ENCODE measurements at regions not wholly inside any gene's neighbourhood (a gene's known extent, or its start where the extent isn't known, plus 50 kb on each side); places are given as distances from the start of the nearest gene placed in this dataset.

- H3K36me3 ChIP-seq (ENCODE audit: control insufficient read depth, insufficient read depth, low read length): no peaks in the 10 kb centered on the region
- H3K4me3 ChIP-seq (ENCODE audit: low read depth, low read length): no peak overlapping the region
- no peaks in the 10 kb centered on the region for H3K27me3 ChIP-seq (ENCODE audit: control insufficient read depth, insufficient read depth, low read length)
- DNase-seq (ENCODE audit: low read depth): no peak
- TF ChIP-seq, protein P1, sequence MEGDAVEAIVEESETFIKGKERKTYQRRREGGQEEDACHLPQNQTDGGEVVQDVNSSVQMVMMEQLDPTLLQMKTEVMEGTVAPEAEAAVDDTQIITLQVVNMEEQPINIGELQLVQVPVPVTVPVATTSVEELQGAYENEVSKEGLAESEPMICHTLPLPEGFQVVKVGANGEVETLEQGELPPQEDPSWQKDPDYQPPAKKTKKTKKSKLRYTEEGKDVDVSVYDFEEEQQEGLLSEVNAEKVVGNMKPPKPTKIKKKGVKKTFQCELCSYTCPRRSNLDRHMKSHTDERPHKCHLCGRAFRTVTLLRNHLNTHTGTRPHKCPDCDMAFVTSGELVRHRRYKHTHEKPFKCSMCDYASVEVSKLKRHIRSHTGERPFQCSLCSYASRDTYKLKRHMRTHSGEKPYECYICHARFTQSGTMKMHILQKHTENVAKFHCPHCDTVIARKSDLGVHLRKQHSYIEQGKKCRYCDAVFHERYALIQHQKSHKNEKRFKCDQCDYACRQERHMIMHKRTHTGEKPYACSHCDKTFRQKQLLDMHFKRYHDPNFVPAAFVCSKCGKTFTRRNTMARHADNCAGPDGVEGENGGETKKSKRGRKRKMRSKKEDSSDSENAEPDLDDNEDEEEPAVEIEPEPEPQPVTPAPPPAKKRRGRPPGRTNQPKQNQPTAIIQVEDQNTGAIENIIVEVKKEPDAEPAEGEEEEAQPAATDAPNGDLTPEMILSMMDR (IDR thresholded peaks at IDR 0.05; ENCODE audit: insufficient read depth, low read length, poor library complexity, severe bottlenecking): no peak
Measured at GRCh38 chr14:26330982-26331381, 266.9 kb downstream of the NOVA1 start.

DNA sequence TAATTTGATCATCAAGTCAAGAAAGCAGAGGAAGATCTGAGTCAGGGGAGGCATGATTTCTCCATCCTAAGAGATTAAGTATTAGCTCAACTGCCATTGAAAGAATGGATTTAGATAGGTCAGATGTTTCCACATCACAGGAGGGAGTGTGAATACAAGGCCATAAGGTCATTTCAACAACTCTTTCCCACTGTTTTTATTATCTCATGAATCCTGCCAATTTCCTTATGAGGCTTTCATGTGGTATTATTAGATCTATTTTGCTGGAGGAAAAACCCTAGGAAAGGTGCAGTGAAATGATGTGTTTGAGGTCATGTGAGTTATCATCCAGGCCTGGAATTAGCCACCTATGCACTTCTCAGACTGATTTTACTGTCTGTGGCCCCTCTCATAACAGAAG lies 269.0 kb downstream of the NOVA1 start:
- H3K36me3 ChIP-seq (ENCODE audit: control insufficient read depth, insufficient read depth, low read length): no peaks in the 10 kb centered on the region
- no peaks in the 10 kb centered on the region for H3K27me3 ChIP-seq (ENCODE audit: control insufficient read depth, insufficient read depth, low read length)
- H3K4me3 ChIP-seq (ENCODE audit: low read depth, low read length): no peak overlapping the region
- DNase-seq (ENCODE audit: low read depth): no peak
- TF ChIP-seq, protein P1 (IDR thresholded peaks at IDR 0.05; ENCODE audit: insufficient read depth, low read length, poor library complexity, severe bottlenecking): no peak

DNA sequence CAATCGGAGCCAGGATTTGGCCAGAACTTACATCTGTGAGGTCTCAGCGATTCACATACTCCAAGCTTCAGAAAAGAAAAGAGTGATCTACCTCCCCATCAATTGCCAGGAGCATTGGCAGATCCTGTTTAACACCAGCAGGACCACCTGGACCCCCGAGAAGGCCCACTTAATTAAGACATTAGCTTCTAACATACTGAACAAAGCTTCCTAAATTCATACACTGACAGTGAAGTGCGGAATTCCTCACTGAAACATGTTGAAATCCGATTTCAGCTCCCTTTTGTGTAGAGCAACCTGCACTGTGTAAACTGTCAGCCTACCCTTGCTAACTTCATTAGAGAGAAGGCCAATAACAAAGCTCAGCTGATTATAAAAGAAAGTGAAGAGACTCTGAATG lies 274.0 kb downstream of the NOVA1 start:
- Histone ChIP-seq H3K27me3 (ENCODE audit: control insufficient read depth, insufficient read depth, low read length) (no peaks in the 10 kb centered on the region), H3K4me3 (ENCODE audit: low read depth, low read length) (no peak overlapping the region), H3K36me3 (ENCODE audit: control insufficient read depth, insufficient read depth, low read length) (no peaks in the 10 kb centered on the region)
- no peak for DNase-seq (ENCODE audit: low read depth)
- TF ChIP-seq, protein P1 (IDR thresholded peaks at IDR 0.05; ENCODE audit: insufficient read depth, low read length, poor library complexity, severe bottlenecking): no peak

GRCh38 chr14:26320886-26321285 lies 276.9 kb downstream of the NOVA1 start:
- TF ChIP-seq, protein P1 (IDR thresholded peaks at IDR 0.05; ENCODE audit: insufficient read depth, low read length, poor library complexity, severe bottlenecking): no peak
- no peak for DNase-seq (ENCODE audit: low read depth)
- Histone ChIP-seq H3K27me3 (ENCODE audit: control insufficient read depth, insufficient read depth, low read length) (no peaks in the 10 kb centered on the region), H3K4me3 (ENCODE audit: low read depth, low read length) (no peak overlapping the region), H3K36me3 (ENCODE audit: control insufficient read depth, insufficient read depth, low read length) (no peaks in the 10 kb centered on the region)

GRCh38 chr14:26319139-26319864 lies 278.5 kb downstream of the NOVA1 start:
- Histone ChIP-seq H3K27me3 (ENCODE audit: control insufficient read depth, insufficient read depth, low read length) (no peaks in the 10 kb centered on the region), H3K4me3 (ENCODE audit: low read depth, low read length) (no peak overlapping the region), H3K36me3 (ENCODE audit: control insufficient read depth, insufficient read depth, low read length) (no peaks in the 10 kb centered on the region)
- DNase-seq (ENCODE audit: low read depth): no peak
- TF ChIP-seq, protein P1 (IDR thresholded peaks at IDR 0.05; ENCODE audit: insufficient read depth, low read length, poor library complexity, severe bottlenecking): no peak

DNA sequence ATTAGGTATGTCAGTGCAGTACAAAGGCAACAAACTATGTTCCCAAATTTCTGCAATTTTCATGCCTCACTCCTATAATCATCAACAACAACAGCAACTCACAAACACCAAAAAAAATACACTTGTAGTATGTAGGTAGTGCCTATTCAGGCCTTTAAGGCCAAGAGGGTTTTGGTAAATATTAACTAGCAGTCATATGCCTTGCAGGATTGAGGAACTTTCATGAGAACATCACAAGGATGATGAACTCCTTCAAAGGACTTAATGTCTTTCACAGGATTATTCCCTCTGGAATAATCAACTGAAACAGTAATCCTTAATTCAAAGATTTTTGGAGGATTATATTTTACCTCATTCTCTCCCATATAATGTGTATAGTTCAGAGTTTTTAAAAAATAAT lies 293.8 kb downstream of the NOVA1 start:
- DNase-seq (ENCODE audit: low read depth): no peak
- TF ChIP-seq, protein P1 (IDR thresholded peaks at IDR 0.05; ENCODE audit: insufficient read depth, low read length, poor library complexity, severe bottlenecking): no peak
- Histone ChIP-seq H3K27me3 (ENCODE audit: control insufficient read depth, insufficient read depth, low read length) (no peaks in the 10 kb centered on the region), H3K36me3 (ENCODE audit: control insufficient read depth, insufficient read depth, low read length) (no peaks in the 10 kb centered on the region), H3K4me3 (ENCODE audit: low read depth, low read length) (no peak overlapping the region)

All from kidney epithelial cell (primary cell).